HL-60 (cell line): ENCODE measurements at regions not wholly inside any gene's neighbourhood (a gene's known extent, or its start where the extent isn't known, plus 50 kb on each side); places are given as distances from the start of the nearest gene placed in this dataset.

ENCODE experiments used
- DNase-seq, 2 experiments: peaks; one replicate each; pipeline ENCODE4 v3.0.0-alpha.2; 2010 to 2020; ENCODE audit warnings: low read depth in 1 of 2, low spot score in 1 of 2
- H3K27ac ChIP-seq: fragments of 250-450 bp; sonication (Bioruptor Pico); replicated peaks from 2 replicates; pipeline ENCODE4 v1.5.1; 2020; ENCODE audit warnings: mild to moderate bottlenecking, moderate library complexity
- H3K27me3 ChIP-seq: fragments of 250-450 bp; sonication (Bioruptor Pico); 2 replicates; pipeline ENCODE4 v1.5.1; 2021; ENCODE audit warnings: mild to moderate bottlenecking, moderate library complexity; ENCODE audit not compliant: insufficient read depth, poor library complexity, severe bottlenecking
- H3K4me3 ChIP-seq: replicated peaks from 2 replicates; pipeline ENCODE4 v1.5.1; 2011; ENCODE audit warnings: mild to moderate bottlenecking, control low read depth, low read length; ENCODE audit not compliant: insufficient read depth
- CTCF ChIP-seq: IDR thresholded peaks from one replicate; pipeline ENCODE4 v1.5.1; 2011; ENCODE audit warnings: low read length, control low read depth, inconsistent platforms; ENCODE audit not compliant: insufficient read depth
- GABPA ChIP-seq: IDR thresholded peaks from 2 replicates; pipeline ENCODE4 v1.6.1; 2012; ENCODE audit warnings: low read depth
- POLR2AphosphoS5 ChIP-seq: IDR thresholded peaks from 2 replicates; pipeline ENCODE4 v1.6.1; 2012; ENCODE audit warnings: low read depth
- REST ChIP-seq: IDR thresholded peaks from 2 replicates; pipeline ENCODE4 v1.6.1; 2012; ENCODE audit warnings: low read depth; ENCODE audit not compliant: insufficient replicate concordance
- SPI1 ChIP-seq: IDR thresholded peaks from 2 replicates; pipeline ENCODE4 v1.6.1; 2012; ENCODE audit warnings: low read depth, mild to moderate bottlenecking, borderline replicate concordance

GRCh38 chr10:110426294-110427181 is 71.2 kb upstream of the DUSP5 start:
- no peak overlapping the region for H3K4me3 ChIP-seq
- no peaks in the 10 kb centered on the region for H3K27me3 ChIP-seq
- peak in 1 of 2 experiments; percentile 47 for DNase-seq
- TF ChIP-seq SPI1, result no peak
- no peak for TF ChIP-seq GABPA
- no peak for TF ChIP-seq POLR2AphosphoS5
- no peak for TF ChIP-seq REST
- no peak for TF ChIP-seq CTCF
- H3K27ac ChIP-seq, result no peak overlapping the region; the same call in 1 of the 2 replicates

DNA sequence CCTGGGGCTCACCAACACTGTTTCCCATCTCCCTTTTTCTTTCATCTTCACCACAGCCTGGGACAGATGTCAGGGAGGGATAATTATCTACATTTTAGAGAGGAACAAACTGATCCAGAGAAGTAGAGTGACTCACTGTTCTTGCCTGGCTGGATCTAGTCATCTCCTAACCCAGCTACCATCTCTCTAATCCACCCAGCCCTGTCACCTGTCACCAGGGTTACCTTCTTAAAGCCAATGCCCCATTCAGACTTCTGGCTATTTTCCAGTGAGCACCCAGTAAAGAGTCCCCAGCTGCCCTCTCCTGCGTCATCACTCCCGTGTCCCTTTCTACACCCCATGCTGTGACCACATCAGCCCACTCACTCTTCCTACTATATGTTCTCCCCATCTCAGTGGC is 68.4 kb upstream of the DUSP5 start:
- TF ChIP-seq REST, result no peak
- H3K27me3 ChIP-seq, result no peaks in the 10 kb centered on the region
- no peak for DNase-seq
- H3K4me3 ChIP-seq, result no peak overlapping the region
- H3K27ac ChIP-seq, result no peak overlapping the region

DNA sequence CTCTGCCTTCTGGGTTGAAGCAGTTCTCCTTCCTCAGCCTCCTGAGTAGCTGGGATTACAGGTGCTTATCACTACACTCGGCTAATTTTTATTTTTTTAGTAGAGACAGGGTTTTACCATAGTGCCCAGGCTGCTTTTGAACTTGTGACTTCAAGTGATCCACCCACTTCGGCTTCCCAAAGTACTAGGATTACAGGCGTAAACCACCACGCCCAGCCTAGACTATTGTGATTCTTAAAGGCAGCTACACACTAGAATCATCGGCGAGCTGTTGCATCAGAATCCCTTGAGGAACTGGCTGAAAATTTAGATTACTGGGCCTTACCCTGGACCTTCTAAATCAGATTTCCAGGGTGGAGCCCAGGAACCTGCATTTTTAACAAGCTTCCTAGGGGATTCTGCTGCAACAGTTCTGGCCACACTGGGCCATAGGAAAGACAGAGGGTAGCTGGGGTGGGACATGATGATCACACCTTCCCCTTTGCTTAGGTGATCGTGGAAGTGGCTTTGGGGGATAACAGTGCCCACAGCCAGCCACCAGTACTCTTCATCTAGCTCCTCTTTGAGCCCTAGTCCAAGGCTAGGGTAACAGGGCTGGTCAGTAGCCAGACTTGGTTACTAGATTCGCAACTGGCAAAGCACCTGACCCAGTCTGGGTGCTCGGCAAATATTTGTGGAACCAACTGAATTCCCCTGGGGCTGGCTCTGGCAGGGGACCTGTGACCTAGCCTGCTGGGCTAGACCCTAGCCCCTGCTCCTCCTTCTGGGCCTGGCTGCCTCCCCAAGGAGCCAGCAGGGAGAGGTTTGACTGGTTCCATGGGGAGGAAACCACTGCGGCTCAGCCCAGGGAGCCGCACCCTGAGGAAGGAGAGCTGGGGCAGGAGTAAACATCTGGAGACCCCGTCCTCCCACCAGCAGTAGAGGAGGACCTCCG is 67.1 kb upstream of the DUSP5 start:
- Histone ChIP-seq H3K27me3 (no peaks in the 10 kb centered on the region), H3K4me3 (no peak overlapping the region), H3K27ac (no peak overlapping the region)
- TF ChIP-seq POLR2AphosphoS5 (no peak), GABPA (no peak)
- DNase-seq, result no peak

- DNase-seq, result no peak
- Histone ChIP-seq H3K27ac (no peak overlapping the region), H3K27me3 (no peaks in the 10 kb centered on the region), H3K4me3 (no peak overlapping the region)
- no peak for TF ChIP-seq SPI1
- TF ChIP-seq REST, result no peak
- no peak for TF ChIP-seq CTCF
- TF ChIP-seq GABPA, result no peak
- TF ChIP-seq POLR2AphosphoS5, result no peak
These were observed 66.0 kb upstream of the DUSP5 start for GRCh38 chr10:110431659-110432058.
